ENCODE measurements at regions not wholly inside any gene's neighbourhood (a gene's known extent, or its start where the extent isn't known, plus 50 kb on each side); places are given as distances from the start of the nearest gene placed in this dataset.

DNA sequence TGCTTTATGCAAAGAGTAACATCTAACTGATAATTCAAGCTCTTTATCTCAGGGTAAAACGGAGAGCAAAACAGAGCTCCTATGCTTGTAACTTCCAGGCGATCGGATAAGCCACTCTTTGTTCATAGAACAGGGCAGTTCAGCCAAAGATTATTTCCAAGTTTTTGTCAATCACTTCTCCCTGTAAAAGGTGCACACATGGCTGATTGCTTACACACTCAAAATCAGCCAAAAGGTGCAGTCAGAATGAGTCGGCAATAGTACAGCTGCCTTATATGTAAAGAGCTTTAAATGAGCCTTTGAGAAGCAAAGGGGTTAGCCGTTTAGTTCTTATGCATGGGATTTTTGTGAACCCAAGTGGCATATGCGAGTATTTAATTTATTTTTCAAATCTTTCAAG, 449.6 kb upstream of the POU3F2 start:
- Histone ChIP-seq H3K9ac (ENCODE audit: control insufficient read depth, insufficient read depth, low read length) (no peak overlapping the region), H2AFZ (ENCODE audit: control insufficient read depth, low read depth, low read length) (no peak overlapping the region), H3K9me3 (replicated peaks; ENCODE audit: control insufficient read depth, insufficient read depth, low read length) (no peaks in the 10 kb centered on the region), H3K27me3 (replicated peaks in 1 of 2; ENCODE audit: control insufficient read depth in 2 of 2, insufficient read depth in 2 of 2, low read length in 1 of 2) (no peaks in the 10 kb centered on the region), H3K4me3 (no peak overlapping the region), H4K20me1 (ENCODE audit: control insufficient read depth, insufficient read depth) (no peaks in the 10 kb centered on the region), H3K4me2 (ENCODE audit: control insufficient read depth, insufficient read depth) (no peak overlapping the region), H3K4me1 (ENCODE audit: control insufficient read depth, insufficient read depth, low read length) (no peaks in the 10 kb centered on the region), H3K79me2 (ENCODE audit: control insufficient read depth, insufficient read depth, low read length) (no peaks in the 10 kb centered on the region), H3K27ac (ENCODE audit: control insufficient read depth, insufficient read depth) (no peak overlapping the region), H3K36me3 (ENCODE audit: control insufficient read depth in 2 of 2, insufficient read depth in 2 of 2, low read length in 1 of 2) (no peaks in the 10 kb centered on the region)
- in situ Hi-C loops (cut with MboI) (no loop called here), intact Hi-C loops (cut with micrococcal nuclease; ENCODE audit: unreplicated experiment) (no loop called here)
- BruUV-seq (replicated peaks): no TSS peak
- ChIA-PET POLR2A (no interaction called here), SMC1A (ENCODE audit: uncharacterized antibody, unreplicated experiment) (interaction anchor here (0.6 kb wide), 1 partner anchor 283 kb away, joined by 3 read pairs; no protein-coding TSS in a partner anchor), RAD21 (ENCODE audit: unreplicated experiment) (no interaction called here), CTCF (no interaction called here)
- no peak for FAIRE-seq
- DNase-seq (ENCODE audit: low read depth, low spot score): no peak
- WGBS (ENCODE audit: insufficient coverage, insufficient replicate concordance, low lambda C conversion rate, missing lambda C conversion rate): 39% methylated on average over 6 of the region's 6 CpGs
- no peak for ATAC-seq
- TF ChIP-seq, protein P1, sequence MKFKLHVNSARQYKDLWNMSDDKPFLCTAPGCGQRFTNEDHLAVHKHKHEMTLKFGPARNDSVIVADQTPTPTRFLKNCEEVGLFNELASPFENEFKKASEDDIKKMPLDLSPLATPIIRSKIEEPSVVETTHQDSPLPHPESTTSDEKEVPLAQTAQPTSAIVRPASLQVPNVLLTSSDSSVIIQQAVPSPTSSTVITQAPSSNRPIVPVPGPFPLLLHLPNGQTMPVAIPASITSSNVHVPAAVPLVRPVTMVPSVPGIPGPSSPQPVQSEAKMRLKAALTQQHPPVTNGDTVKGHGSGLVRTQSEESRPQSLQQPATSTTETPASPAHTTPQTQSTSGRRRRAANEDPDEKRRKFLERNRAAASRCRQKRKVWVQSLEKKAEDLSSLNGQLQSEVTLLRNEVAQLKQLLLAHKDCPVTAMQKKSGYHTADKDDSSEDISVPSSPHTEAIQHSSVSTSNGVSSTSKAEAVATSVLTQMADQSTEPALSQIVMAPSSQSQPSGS (IDR thresholded peaks at IDR 0.05; ENCODE audit: low read length): no peak
- no peak for TF ChIP-seq STAT3 (IDR thresholded peaks at IDR 0.05; ENCODE audit: low read depth, low read length)
- TF ChIP-seq TARDBP (IDR thresholded peaks at IDR 0.05; ENCODE audit: borderline replicate concordance): no peak
- TF ChIP-seq ASH2L (IDR thresholded peaks at IDR 0.05; ENCODE audit: borderline replicate concordance, low read depth): no peak
- no peak for TF ChIP-seq DPF2 (IDR thresholded peaks at IDR 0.05)
- TF ChIP-seq TBL1XR1 (IDR thresholded peaks at IDR 0.05; ENCODE audit: low read depth, low read length): no peak
- no peak for TF ChIP-seq EED (IDR thresholded peaks at IDR 0.05; ENCODE audit: low read depth)
- no peak for TF ChIP-seq MTA2 (IDR thresholded peaks at IDR 0.05; ENCODE audit: low read depth)
- no peak for TF ChIP-seq NBN (IDR thresholded peaks at IDR 0.05)

DNA sequence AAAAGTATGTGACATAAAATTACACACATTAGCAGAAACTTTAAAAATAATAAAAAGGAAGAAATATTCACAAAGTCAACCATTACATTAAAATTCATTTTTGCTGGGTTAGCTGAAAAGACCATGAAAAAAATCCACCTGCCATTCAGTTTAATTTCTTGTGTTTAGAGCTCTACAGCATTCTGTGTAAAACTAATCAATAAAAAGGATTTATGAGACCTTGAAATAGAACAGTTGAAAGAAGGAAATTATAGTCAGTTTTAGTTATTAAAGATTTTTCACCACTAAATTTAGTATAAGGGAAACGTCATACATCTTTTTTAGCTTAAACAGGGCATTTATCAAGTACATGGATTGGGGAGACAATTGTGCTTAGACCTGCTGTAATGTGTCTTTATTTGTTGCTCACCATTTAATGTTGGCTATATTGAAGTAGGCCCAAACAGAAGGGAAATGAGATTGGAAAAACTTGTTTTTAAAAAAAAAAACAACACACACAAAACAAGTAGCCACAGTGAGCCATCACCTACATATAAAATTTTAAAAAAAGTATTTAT, 438.7 kb upstream of the POU3F2 start:
- no peak for ATAC-seq
- no peak overlapping the region for H3K4me3 ChIP-seq
- H3K4me2 ChIP-seq (ENCODE audit: control insufficient read depth, insufficient read depth): no peak overlapping the region
- ChIA-PET SMC1A (ENCODE audit: uncharacterized antibody, unreplicated experiment) (no interaction called here), CTCF (no interaction called here), POLR2A (no interaction called here), RAD21 (ENCODE audit: unreplicated experiment) (no interaction called here)
- intact Hi-C loops (cut with micrococcal nuclease; ENCODE audit: unreplicated experiment): no loop called here
- no peak for DNase-seq (ENCODE audit: low read depth, low spot score)
- H3K36me3 ChIP-seq (ENCODE audit: control insufficient read depth in 2 of 2, insufficient read depth in 2 of 2, low read length in 1 of 2): no peaks in the 10 kb centered on the region
- no peaks in the 10 kb centered on the region for H4K20me1 ChIP-seq (ENCODE audit: control insufficient read depth, insufficient read depth)
- H3K9ac ChIP-seq (ENCODE audit: control insufficient read depth, insufficient read depth, low read length): no peak overlapping the region
- no peaks in the 10 kb centered on the region for H3K9me3 ChIP-seq (replicated peaks; ENCODE audit: control insufficient read depth, insufficient read depth, low read length)
- H3K27ac ChIP-seq (ENCODE audit: control insufficient read depth, insufficient read depth): no peak overlapping the region
- in situ Hi-C loops (cut with MboI): no loop called here
- 0% methylated on average over 1 of the region's 1 CpG for WGBS (ENCODE audit: insufficient coverage, insufficient replicate concordance, low lambda C conversion rate, missing lambda C conversion rate)
- no peaks in the 10 kb centered on the region for H3K4me1 ChIP-seq (ENCODE audit: control insufficient read depth, insufficient read depth, low read length)
- H2AFZ ChIP-seq (ENCODE audit: control insufficient read depth, low read depth, low read length): no peak overlapping the region
- BruUV-seq (replicated peaks): no TSS peak
- H3K79me2 ChIP-seq (ENCODE audit: control insufficient read depth, insufficient read depth, low read length): no peaks in the 10 kb centered on the region
- FAIRE-seq: no peak
- no peaks in the 10 kb centered on the region for H3K27me3 ChIP-seq (replicated peaks in 1 of 2; ENCODE audit: control insufficient read depth in 2 of 2, insufficient read depth in 2 of 2, low read length in 1 of 2)
- TF ChIP-seq IRF3 (IDR thresholded peaks at IDR 0.05) (no peak), CHD1 (IDR thresholded peaks at IDR 0.05; ENCODE audit: low read depth, low read length) (no peak), YBX1 (IDR thresholded peaks at IDR 0.05) (no peak), CREB1 (IDR thresholded peaks at IDR 0.05; ENCODE audit: low read depth) (no peak), TARDBP (IDR thresholded peaks at IDR 0.05; ENCODE audit: borderline replicate concordance) (no peak)
- TF ChIP-seq, protein P2, sequence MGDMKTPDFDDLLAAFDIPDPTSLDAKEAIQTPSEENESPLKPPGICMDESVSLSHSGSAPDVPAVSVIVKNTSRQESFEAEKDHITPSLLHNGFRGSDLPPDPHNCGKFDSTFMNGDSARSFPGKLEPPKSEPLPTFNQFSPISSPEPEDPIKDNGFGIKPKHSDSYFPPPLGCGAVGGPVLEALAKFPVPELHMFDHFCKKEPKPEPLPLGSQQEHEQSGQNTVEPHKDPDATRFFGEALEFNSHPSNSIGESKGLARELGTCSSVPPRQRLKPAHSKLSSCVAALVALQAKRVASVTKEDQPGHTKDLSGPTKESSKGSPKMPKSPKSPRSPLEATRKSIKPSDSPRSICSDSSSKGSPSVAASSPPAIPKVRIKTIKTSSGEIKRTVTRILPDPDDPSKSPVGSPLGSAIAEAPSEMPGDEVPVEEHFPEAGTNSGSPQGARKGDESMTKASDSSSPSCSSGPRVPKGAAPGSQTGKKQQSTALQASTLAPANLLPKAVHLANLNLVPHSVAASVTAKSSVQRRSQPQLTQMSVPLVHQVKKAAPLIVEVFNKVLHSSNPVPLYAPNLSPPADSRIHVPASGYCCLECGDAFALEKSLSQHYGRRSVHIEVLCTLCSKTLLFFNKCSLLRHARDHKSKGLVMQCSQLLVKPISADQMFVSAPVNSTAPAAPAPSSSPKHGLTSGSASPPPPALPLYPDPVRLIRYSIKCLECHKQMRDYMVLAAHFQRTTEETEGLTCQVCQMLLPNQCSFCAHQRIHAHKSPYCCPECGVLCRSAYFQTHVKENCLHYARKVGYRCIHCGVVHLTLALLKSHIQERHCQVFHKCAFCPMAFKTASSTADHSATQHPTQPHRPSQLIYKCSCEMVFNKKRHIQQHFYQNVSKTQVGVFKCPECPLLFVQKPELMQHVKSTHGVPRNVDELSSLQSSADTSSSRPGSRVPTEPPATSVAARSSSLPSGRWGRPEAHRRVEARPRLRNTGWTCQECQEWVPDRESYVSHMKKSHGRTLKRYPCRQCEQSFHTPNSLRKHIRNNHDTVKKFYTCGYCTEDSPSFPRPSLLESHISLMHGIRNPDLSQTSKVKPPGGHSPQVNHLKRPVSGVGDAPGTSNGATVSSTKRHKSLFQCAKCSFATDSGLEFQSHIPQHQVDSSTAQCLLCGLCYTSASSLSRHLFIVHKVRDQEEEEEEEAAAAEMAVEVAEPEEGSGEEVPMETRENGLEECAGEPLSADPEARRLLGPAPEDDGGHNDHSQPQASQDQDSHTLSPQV (IDR thresholded peaks at IDR 0.05): no peak

Data from GM12878 (cell line).